ENCODE measurements at regions not wholly inside any gene's neighbourhood (a gene's known extent, or its start where the extent isn't known, plus 50 kb on each side); places are given as distances from the start of the nearest gene placed in this dataset.

DNA sequence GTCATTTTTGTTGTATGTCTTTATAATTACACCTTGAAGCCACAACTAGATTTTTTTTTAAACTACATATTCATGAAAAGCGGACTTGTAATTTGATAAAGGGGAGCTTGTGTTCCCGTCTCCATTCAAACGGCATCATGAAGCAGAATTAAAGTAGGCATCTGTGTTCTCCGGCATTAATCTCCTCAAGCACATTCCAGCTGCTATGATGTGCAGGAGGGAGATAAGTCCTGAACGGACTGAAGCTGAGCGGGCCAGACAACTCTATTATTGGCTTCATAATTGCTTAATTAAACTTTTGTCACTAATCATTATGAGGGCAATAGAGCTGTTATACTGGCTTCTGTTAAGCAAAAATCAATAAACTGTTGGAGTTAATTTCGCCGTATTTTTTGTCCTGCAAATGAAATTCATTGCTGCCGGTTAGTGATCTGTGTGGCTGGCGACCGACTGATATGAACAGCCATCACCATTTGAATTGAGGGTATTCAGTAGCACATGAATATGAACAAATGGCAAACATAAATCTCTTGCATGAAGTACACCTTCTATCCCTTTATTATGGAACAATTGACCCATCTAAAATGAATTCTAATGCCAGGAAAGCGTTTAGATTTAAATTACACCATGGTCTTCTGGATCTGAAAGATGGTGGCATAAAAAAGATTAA is 408.8 kb upstream of the IRX1 start:
- TF ChIP-seq CTCF (IDR thresholded peaks at IDR 0.05) (no peak), POLR2A (IDR thresholded peaks at IDR 0.05) (no peak)

Measured in body of pancreas (tissue), 4 donors.